HUES6 (cell line): ENCODE measurements at regions not wholly inside any gene's neighbourhood (a gene's known extent, or its start where the extent isn't known, plus 50 kb on each side); places are given as distances from the start of the nearest gene placed in this dataset.
"Not testable (repeated sequence)": the region's sequence is repeated elsewhere in the genome, so short reads cannot be mapped to it uniquely, and the experiment has no call there.

Source experiments
- H3K27ac ChIP-seq: 2 replicates; pipeline ENCODE4 v1.7.0; 2013; ENCODE audit warnings: low read depth, mild to moderate bottlenecking, low read length, inconsistent platforms
- H3K27me3 ChIP-seq: 2 replicates; pipeline ENCODE4 v1.6.1; 2013; ENCODE audit warnings: low read length; ENCODE audit not compliant: control insufficient read depth, insufficient read depth
- H3K36me3 ChIP-seq: 2 replicates; pipeline ENCODE4 v1.6.1; 2013; ENCODE audit warnings: low read length; ENCODE audit not compliant: control insufficient read depth, insufficient read depth
- H3K4me1 ChIP-seq: 2 replicates; pipeline ENCODE4 v1.6.1; 2013; ENCODE audit warnings: low read length; ENCODE audit not compliant: control insufficient read depth, insufficient read depth
- H3K4me3 ChIP-seq: 2 replicates; pipeline ENCODE4 v1.5.1; 2013; ENCODE audit warnings: low read depth, low read length
- H3K9ac ChIP-seq: one replicate; pipeline ENCODE4 v1.6.1; 2013; ENCODE audit warnings: mild to moderate bottlenecking, low read length
- H3K9me3 ChIP-seq: 2 replicates; pipeline ENCODE4 v1.6.1; 2013; ENCODE audit warnings: low read depth, low read length; ENCODE audit not compliant: control insufficient read depth, insufficient read depth

DNA sequence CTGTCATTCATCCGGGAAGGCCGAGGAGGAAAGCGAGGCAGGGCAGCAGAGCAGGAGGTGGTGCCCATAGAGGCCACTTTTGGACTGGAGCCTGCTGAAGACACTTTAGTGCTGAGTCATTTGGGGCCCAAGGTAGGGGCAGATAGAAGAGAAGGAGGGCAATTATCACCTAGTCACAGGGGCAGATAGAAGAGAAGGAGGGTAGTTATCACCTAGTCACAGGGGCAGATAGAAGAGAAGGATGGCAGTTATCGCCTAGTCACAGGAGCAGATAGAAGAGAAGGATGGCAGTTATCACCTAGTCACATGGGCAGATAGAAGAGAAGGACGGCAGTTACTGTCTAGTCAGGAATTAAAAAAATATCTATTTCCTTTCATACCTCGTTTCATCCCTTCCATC is 1372.6 kb downstream of the FOXD4L5 start:
- H3K9ac ChIP-seq, H3K27me3 ChIP-seq, H3K4me3 ChIP-seq, H3K4me1 ChIP-seq, H3K27ac ChIP-seq, H3K36me3 ChIP-seq: not testable (repeated sequence)
- H3K9me3 ChIP-seq, result peaks cover 14% of the 10 kb centered on the region; the same call in 1 of the 2 replicates

DNA sequence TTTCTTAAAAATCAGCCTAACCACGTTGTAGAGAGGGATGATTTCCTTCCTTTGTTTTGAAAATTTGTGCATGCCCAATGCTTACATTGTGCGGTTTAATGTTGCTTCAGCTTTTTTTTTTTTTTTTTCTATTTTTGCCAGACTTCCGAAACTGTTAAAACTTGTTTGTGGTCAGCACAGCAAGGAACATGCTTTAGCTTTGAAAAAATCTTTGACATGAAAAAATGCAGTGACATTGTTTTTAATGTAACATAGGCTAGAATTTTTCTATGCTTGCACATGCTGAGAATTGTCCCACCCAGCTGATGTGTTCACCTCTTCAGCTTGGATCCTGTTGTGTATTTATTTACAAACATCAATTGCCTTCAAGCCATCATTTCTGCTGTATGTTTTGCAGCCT is 1375.9 kb downstream of the FOXD4L5 start:
- not testable (repeated sequence) for H3K36me3 ChIP-seq, H3K4me1 ChIP-seq, H3K27me3 ChIP-seq, H3K4me3 ChIP-seq, H3K9ac ChIP-seq, H3K27ac ChIP-seq
- H3K9me3 ChIP-seq, result peaks cover 11% of the 10 kb centered on the region; the same call in 1 of the 2 replicates

DNA sequence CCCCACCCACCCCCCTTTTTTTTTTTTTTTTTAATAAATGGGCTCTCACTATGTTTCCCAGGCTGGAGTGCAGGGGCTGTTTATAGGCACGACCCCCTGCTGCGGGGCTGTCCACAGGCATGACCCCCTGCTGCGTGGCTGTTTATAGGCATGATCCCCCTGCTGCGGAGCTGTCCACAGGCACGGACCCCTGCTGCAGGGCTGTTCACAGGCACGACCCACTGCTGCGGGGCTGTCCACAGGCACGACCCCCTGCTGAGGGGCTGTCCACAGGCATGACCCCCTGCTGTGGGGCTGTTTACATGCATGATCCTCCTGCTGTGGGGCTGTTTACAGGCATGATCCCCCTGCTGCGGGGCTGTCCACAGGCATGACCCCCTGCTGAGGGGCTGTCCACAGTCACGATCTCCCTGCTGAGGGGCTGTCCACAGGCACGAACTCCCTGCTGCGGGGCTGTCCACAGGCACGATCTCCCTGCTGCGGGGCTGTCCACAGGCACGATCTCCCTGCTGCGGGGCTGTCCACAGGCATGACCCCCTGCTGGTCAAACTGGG is 1385.3 kb downstream of the FOXD4L5 start:
- H3K9ac ChIP-seq, H3K4me1 ChIP-seq, H3K27ac ChIP-seq, H3K27me3 ChIP-seq, H3K9me3 ChIP-seq, H3K4me3 ChIP-seq, H3K36me3 ChIP-seq: not testable (repeated sequence)

DNA sequence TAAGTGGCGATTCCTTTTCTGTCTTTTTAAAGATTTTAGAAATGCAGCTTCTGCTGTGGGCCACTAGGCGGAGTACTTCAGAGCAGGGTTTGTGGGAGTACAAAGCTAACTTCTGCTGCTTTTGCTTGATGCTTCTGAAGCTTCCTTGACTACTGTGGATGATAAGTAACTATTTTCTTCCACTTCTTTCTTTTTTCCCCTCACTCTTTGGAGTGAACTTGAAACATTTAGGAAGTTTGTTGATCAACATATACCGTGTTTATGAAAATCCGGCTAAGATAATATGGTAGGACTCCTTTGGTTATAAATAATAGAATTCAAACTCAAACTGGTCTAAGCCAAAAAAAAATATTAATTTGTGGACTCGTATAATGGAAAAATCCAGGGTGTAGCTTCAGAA is 1403.6 kb downstream of the FOXD4L5 start:
- not testable (repeated sequence) for H3K4me3 ChIP-seq, H3K9me3 ChIP-seq, H3K27ac ChIP-seq

DNA sequence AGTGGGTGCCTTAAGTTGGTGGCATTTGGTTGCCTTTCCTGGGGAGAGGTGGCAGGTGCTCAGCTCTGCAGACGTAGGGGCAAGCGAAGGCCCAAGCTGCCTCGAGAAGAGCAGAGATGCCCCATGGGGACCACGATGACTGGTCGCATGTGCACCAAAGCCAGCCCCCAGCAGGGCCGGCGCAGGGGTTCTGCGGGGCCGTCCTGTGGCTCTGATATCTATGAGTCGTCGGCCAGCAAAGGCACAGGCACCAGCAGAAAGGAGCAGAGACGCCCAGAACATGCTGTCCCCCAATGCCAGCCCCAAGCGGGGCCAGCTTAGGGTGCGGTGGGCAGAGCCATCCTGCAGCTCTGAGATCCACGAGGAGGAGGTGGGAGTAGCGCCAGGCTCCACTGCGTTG is 1408.6 kb downstream of the FOXD4L5 start:
- H3K4me3 ChIP-seq, H3K4me1 ChIP-seq, H3K27ac ChIP-seq, H3K9me3 ChIP-seq, H3K36me3 ChIP-seq, H3K9ac ChIP-seq, H3K27me3 ChIP-seq: not testable (repeated sequence)

More for the DNA sequence above, 1403.6 kb downstream of the FOXD4L5 start:
- not testable (repeated sequence) for H3K27me3 ChIP-seq, H3K4me1 ChIP-seq, H3K36me3 ChIP-seq, H3K9ac ChIP-seq

DNA sequence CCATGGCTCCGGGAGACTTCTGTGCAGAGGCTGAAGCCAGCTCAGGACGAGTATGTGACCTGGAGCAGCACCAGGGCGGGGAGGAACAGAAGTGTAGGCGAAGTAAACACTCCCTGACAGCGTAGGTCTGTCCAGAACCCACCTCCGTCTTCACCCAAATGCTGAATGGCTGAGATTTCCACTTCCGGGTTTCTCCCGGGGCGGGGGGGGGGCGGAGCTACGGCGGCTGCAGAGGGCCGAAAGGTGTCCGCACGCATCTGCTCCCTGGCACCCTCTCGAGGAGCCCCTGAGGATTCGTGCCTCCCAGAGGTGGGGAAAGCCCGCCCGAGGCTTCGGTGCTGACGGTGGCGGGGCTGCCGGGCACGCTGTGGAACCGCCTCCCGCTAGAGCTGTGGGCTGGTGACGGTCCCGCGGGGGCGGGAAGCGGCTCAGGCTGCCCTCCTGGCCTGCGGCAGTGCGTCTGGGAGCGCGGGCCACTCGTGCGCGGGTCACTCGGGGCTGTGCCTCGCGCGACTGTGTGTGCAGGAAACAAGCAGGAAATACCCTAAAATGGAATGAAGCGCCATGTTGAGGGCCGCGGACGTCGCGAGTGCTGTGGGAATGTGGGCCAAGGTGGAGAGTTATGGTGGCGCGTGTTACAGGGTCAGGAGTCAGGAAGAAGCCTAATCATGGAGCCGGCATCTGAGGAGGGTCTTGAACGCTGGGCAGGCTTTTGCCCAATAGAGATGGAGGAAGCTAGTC is 1425.4 kb downstream of the FOXD4L5 start:
- Histone ChIP-seq H3K27ac (no peak overlapping the region), H3K36me3 (no peaks in the 10 kb centered on the region), H3K4me3 (no peak overlapping the region), H3K27me3 (no peaks in the 10 kb centered on the region), H3K9me3 (peaks cover 9% of the 10 kb centered on the region; the same call in 1 of the 2 replicates), H3K4me1 (no peaks in the 10 kb centered on the region), H3K9ac (no peak overlapping the region)

DNA sequence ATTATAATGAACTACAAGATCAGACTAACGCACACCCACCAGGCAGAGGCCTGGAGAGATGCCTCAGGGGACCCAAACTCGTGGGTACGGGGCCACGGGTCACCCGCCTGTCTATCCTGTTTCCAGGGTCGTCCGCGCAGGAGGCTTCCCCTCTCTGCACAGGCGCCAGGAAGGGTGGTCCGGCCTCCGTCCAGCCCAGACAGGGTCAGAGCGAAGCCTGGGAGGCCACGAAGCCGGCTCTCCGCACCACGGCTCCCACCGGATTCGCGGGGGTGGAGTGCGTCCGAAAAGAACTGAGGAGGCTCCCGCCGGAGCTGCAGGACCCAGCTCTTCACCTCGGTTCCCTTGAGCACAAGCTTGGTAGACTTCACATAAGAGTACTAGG is 1425.9 kb downstream of the FOXD4L5 start:
- not testable (repeated sequence) for H3K9ac ChIP-seq, H3K9me3 ChIP-seq, H3K4me1 ChIP-seq, H3K27ac ChIP-seq, H3K4me3 ChIP-seq, H3K36me3 ChIP-seq, H3K27me3 ChIP-seq

DNA sequence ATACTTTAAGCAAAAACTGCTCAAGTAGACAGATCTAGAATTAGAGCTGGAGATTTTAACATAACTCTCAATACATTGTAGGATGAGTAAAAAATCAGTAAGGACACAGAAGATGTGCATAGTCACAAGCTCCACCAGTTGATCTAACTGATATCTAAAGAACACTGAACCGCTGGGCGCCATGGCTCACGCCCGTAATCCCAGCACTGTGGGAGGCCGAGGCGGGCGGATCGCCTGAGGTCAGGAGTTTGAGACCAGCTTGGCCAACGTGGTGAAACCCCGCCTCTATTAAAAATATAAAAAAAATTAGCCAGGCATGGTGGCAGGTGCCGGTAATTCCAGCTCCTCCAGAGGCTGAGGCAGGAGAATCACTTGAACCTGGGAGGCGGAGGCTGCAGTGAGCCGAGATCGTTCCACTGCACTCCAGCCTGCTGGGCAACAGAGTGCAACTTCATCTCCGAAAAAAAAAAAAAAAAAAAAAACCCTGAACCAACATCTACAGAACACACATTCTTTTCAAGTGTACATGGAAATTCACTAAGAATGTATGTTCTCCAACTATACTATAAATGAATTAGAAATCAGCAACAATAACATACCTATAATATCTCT is 1431.8 kb downstream of the FOXD4L5 start:
- not testable (repeated sequence) for H3K9ac ChIP-seq, H3K9me3 ChIP-seq, H3K27me3 ChIP-seq, H3K4me1 ChIP-seq, H3K27ac ChIP-seq, H3K36me3 ChIP-seq, H3K4me3 ChIP-seq

DNA sequence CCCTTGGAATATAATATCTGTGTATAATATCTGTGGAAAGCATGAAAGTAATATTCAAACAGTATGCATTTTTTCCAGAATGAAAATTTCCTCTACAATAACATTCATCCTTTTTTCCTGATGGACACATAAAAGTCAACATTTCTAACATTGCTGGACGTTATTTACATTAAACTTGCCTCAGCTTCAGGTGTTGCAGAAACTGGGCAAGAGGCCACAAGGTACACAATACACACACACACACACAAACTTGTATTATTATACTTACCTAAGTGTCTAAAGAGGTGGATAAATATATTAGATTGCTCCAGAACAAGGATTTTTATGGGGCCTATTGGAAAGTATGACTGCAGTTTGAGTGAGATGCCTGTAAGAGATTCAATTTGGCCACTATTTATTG is 1460.2 kb downstream of the FOXD4L5 start:
- not testable (repeated sequence) for H3K9ac ChIP-seq, H3K27me3 ChIP-seq, H3K4me3 ChIP-seq, H3K4me1 ChIP-seq, H3K27ac ChIP-seq, H3K36me3 ChIP-seq
- peaks cover 18% of the 10 kb centered on the region for H3K9me3 ChIP-seq

DNA sequence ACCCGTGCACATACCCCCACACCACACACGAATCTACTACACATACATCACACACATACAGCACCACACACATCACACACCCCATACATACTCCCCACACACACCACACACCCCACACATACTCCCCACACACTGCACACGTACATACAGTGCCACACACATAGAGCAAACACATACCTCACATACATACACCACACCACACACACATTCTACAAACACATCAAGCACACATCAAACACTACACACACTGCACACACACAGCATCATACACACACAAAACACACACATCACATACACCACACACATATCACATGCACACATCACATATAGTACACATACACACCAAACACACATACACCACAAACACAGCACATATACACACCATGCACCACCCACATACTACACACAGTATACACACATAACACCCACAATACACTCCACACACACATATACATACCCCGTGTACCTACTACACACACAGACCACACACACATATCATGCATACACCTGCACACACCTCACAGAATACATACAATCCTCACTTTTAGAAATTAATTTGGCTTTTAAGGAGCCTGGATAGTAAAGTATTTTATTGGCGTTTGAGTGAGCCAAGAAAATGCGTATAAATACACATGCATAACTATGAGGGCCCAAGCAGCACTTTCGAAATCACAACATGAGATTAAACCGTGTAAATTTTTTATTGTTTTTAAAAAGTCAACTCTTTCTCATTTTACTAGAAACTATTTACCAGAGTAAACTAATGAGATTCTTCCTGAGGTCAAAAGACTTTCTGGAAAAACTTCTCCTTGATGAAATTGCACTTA is 1461.4 kb downstream of the FOXD4L5 start:
- Histone ChIP-seq H3K27me3 (peaks cover 10% of the 10 kb centered on the region), H3K9me3 (peaks cover 15% of the 10 kb centered on the region)
- not testable (repeated sequence) for H3K4me1 ChIP-seq, H3K9ac ChIP-seq, H3K4me3 ChIP-seq, H3K36me3 ChIP-seq, H3K27ac ChIP-seq
